ENCODE measurements at regions not wholly inside any gene's neighbourhood (a gene's known extent, or its start where the extent isn't known, plus 50 kb on each side); places are given as distances from the start of the nearest gene placed in this dataset.

- no peak for DNase-seq (ENCODE audit: low read depth)
These were observed 222.6 kb downstream of the C6orf118 start for GRCh38 chr6:165086814-165087213.

DNA sequence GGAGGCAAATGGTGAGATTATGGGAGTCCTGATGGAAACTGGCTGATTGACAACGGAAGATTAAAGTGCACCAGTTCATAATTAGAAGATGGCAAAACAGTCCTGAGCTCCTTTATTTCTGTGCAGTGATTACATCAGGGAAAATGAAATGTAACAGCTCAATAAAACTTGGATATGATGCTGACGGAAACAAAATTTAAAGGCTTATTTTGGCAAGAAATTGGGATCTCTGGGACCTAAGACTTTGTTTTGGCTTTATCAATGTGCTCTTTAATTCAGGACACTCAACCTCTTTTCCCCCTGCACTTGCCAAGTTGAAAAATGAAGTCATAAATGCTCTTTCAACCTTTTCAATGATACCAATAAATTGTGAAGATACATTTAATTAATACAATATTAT is 226.8 kb downstream of the C6orf118 start:
- no peak for DNase-seq (ENCODE audit: low read depth)

- DNase-seq (ENCODE audit: low read depth): peak; percentile 53
These were observed 227.4 kb downstream of the C6orf118 start for GRCh38 chr6:165081944-165082532.

- DNase-seq (ENCODE audit: low read depth): no peak
These were observed 231.5 kb downstream of the C6orf118 start for GRCh38 chr6:165077876-165078275.

DNA sequence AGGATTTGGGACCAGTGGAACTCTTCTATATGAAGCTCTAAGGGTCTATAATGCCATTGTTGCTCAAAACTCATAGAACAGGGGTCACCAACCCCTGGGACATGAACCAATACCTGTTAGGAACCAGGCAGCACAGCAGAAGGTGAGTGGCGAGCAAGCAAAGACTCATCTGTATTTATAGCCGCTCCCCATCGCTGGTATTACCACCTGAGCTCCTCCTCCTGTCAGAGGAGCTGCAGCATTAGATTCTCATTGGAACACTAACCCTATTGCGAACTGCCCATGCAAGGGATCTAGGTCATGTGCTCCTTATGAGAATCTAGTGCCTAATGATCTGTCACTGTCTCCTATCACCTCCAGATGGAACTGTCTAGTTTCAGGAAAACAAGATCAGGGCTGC is 237.5 kb downstream of the C6orf118 start:
- DNase-seq (ENCODE audit: low read depth): no peak

- DNase-seq (ENCODE audit: low read depth): peak; percentile 87
These were observed 248.7 kb downstream of the C6orf118 start for GRCh38 chr6:165060720-165061119.

DNA sequence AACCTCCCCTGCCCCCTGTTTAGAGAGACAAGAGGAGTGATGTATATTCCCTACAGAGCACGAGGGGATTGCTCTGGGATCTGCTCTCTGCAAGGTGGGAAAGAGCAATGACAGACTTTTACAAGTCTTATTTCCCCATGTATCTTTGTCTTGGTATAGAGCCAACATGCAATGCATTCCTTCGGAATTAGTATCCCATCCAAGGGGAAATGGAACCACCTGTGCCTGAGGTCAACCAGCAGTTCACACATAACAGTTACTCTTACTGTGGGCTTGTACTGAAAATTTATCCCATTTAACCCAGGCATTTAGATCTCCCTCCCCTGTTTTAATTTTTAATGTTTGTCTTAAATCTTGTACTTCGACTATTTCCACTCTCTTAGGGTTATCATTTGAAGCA is 250.4 kb downstream of the C6orf118 start:
- DNase-seq (ENCODE audit: low read depth): peak; percentile 95

GRCh38 chr6:165056292-165056691 is 253.1 kb downstream of the C6orf118 start:
- DNase-seq (ENCODE audit: low read depth): peak; percentile 70

GRCh38 chr6:165055231-165055630 is 254.2 kb downstream of the C6orf118 start:
- DNase-seq (ENCODE audit: low read depth): peak; percentile 91

- no peak for DNase-seq (ENCODE audit: low read depth)
These were observed 256.6 kb downstream of the C6orf118 start for GRCh38 chr6:165052561-165053480.

GRCh38 chr6:165049362-165049761 is 260.0 kb downstream of the C6orf118 start:
- DNase-seq (ENCODE audit: low read depth): peak; percentile 54

GRCh38 chr6:165047952-165048351 is 261.5 kb downstream of the C6orf118 start:
- DNase-seq (ENCODE audit: low read depth): no peak

DNA sequence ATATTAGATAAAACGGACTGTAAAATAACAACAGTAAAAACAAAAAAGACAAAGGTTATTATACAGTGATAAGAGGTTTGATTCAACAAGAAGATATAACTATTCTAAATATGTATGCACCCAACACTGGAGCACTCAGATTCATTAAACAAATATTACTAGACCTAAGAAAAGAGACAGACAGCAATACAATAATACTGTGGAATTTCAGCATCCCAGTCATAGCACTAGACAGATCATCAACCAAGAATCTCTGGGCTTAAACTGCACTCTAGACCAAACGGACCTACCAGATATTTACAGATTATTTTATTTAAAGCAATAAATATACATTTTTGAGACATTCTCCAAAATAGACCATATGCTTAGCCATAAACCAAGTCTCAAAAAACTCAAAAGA is 263.8 kb downstream of the C6orf118 start:
- no peak for DNase-seq (ENCODE audit: low read depth)

- no peak for DNase-seq (ENCODE audit: low read depth)
These were observed 266.5 kb downstream of the C6orf118 start for GRCh38 chr6:165042912-165043311.

DNA sequence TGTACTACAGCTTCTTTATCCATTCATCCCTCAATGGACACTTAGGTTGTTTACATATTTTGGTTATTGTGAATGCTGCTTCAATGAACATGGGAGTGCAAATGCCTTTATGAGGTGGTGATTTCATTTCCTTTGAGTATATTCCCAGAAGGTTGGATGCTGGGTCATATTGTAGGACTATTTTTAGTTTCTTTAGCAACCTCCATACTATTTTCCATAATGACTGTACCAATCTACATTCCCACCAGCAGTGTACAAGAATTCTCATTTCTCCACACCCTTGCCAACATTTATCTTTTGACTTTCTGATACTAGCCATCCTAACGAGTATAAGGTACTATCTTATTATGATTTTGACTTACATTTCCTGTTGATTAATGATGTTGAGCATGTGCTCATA is 269.0 kb downstream of the C6orf118 start:
- DNase-seq (ENCODE audit: low read depth): no peak

GRCh38 chr6:165034271-165034741 is 275.1 kb downstream of the C6orf118 start:
- peak; percentile 60 for DNase-seq (ENCODE audit: low read depth)

DNA sequence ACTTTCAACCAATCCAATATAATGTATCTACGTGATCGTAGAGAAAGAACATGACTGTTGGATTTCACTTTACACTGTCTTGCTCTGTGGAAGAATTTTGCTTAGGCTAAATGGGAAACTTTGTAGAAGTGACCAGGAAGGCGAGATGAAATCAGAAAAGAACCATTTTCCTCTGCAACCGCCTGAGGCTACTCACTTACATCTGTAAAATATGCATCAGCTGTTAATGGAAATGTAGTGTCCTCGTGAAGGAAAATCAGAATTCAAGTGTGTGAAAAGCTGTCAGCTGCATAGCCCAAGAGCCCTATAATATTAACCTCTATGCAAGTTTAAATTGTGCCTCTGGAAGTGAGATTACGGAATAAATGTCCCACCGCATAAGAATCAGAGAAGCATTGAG is 277.9 kb downstream of the C6orf118 start:
- DNase-seq (ENCODE audit: low read depth): no peak

DNA sequence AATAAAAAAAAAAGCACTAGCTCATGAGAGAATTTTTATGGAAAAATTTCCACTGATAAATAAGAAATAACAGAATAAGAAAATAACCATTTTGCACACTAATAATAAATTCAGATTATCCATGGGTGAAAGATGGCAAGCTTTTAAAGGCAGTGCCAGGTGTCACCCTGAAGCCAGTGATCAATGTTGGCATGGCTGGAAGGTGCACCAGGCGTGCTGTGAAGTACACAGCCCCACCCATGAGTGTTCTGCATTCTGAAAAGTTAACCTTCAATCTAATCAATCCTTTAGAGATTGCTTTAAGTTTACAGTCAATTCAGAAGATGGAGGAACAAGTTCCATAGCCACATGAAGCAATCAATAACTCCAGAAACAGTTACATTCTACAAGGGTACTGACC is 284.4 kb downstream of the C6orf118 start:
- no peak for DNase-seq (ENCODE audit: low read depth)

DNA sequence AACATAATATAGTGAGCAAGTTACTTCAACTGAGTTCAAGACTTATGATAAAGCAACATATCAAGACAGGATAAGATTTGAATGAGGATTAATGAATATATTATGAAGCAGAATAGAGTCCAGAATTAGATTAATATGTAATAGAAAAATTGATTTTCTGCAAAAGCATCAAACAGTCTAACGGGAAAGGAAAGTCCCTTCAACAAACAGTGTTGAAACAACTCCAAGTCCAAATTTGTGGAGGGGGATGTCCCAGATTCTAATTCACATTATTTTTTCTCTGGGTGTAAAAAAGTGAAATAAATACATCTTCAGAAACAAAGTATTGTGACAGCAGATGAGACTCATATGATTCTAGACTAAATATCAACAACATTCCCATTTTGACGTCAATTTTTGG is 289.7 kb downstream of the C6orf118 start:
- DNase-seq (ENCODE audit: low read depth): no peak

- no peak for DNase-seq (ENCODE audit: low read depth)
These were observed 293.7 kb downstream of the C6orf118 start for GRCh38 chr6:165015676-165016075.

DNA sequence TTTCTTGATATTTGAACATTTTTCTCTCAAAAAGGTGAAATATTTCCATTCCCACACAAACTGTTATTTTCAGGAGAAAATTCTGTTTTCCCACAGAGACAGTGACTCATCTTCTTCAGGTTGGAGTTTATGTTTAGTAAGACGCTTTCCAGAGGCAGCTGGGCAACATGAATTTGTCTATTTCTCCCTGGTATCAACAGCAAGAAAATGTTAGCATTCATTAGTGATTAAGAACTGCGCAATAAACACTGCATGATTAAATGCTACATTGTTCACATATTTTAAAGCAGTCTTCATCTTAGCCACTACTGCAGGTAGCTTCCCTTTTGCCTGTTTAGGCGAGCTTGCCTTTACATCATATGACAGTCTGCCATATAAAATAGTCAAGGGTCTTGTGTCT is 295.7 kb downstream of the C6orf118 start:
- peak; percentile 23 for DNase-seq (ENCODE audit: low read depth)

DNA sequence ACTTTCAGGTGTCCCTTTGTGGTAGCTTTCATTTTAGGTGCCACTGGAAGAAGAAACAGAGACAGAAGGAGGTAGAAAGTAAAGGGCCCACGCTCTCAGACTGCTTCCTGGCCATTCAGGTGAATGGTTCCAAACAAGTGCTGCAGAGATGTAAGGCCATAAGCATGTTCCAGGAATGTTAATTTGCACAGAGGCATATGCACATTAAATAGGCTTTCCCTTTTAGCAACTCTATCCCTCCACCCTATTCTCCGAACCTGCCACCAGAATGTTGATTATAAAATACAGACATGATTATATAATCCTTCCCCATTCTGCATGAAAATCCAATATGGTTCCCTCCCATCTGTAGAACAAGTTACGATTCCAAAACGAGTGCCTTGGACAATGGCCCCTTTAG is 297.2 kb downstream of the C6orf118 start:
- no peak for DNase-seq (ENCODE audit: low read depth)

All from LHCN-M2 (cell line).